Epithelial cell of proximal tubule (primary cell): ENCODE measurements at regions not wholly inside any gene's neighbourhood (a gene's known extent, or its start where the extent isn't known, plus 50 kb on each side); places are given as distances from the start of the nearest gene placed in this dataset.

Experiments
- DNase-seq: peaks from one replicate; pipeline ENCODE4 v3.0.0-alpha.2; 2011; ENCODE audit warnings: low read depth
- H3K4me3 ChIP-seq: 2 replicates; pipeline ENCODE4 v1.5.1; 2011; ENCODE audit warnings: low read depth, mild to moderate bottlenecking, low read length
- TF ChIP-seq, protein P1 (sequence below): conservative IDR thresholded peaks from 2 replicates; pipeline ENCODE4 v1.5.1; 2012; ENCODE audit warnings: low read depth, mild to moderate bottlenecking, low read length

DNA sequence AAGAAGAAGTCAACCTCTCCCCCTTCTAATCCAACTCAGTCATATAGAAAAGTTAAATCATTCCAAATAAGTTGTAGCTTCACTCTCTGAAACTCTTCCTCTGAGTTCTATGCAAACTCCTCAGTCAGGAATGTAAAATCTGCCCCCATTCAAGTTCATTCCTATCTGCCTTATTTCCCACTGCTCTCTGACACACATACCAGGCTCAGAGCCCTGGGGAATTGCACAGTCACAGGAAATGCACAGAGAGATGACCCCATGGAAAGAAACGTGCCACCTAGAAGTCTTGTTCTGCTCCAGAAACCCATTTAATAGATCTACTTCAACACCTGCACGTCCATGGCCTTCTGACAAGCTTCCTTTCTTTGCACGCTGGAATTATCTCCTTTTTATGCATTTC, 236.0 kb upstream of the VCX3A start:
- H3K4me3 ChIP-seq = no peak overlapping the region
- TF ChIP-seq, protein P1, sequence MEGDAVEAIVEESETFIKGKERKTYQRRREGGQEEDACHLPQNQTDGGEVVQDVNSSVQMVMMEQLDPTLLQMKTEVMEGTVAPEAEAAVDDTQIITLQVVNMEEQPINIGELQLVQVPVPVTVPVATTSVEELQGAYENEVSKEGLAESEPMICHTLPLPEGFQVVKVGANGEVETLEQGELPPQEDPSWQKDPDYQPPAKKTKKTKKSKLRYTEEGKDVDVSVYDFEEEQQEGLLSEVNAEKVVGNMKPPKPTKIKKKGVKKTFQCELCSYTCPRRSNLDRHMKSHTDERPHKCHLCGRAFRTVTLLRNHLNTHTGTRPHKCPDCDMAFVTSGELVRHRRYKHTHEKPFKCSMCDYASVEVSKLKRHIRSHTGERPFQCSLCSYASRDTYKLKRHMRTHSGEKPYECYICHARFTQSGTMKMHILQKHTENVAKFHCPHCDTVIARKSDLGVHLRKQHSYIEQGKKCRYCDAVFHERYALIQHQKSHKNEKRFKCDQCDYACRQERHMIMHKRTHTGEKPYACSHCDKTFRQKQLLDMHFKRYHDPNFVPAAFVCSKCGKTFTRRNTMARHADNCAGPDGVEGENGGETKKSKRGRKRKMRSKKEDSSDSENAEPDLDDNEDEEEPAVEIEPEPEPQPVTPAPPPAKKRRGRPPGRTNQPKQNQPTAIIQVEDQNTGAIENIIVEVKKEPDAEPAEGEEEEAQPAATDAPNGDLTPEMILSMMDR = no peak

DNA sequence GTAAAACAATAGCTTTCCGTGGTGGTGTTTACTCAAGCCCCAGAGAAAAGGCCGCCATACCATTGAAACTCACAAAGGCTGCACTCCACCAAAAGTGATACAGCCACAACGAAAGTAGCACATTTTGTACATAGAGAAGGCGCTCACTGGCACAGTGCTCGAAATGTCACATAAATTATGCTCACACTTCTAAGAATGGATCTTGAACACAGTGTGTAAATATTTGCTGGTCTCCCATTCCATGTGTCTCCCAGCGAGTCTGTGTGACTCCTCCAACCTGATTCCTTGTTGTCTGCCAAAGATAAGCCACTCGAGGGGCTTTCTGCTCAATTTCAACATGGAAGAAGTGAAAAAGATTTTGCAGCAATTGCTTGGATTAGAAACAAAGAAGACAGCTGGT, 234.0 kb upstream of the VCX3A start:
- TF ChIP-seq, protein P1 = no peak
- DNase-seq = no peak
- no peak overlapping the region for H3K4me3 ChIP-seq

More for the DNA sequence above, 236.0 kb upstream of the VCX3A start:
- DNase-seq = no peak

DNA sequence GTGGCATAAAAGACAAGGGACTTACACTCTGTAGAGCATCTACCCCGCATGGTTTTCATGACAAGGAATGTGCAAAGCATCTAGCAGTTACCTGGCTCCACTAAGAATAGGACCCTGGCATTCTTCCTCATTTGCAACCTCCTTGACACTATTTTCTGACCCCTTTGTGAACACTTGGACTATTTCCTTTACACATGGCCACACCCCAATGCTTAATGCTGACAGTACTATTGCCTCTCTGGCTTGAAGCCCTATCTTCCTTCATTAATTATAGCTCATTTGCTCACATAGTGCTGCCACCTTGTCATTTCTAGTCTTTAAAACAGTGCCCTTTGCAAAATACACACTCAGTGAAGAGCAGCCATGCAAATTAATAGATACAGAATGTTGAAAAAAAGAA, 226.3 kb upstream of the VCX3A start:
- no peak for DNase-seq
- no peak overlapping the region for H3K4me3 ChIP-seq
- TF ChIP-seq, protein P1 = no peak

DNA sequence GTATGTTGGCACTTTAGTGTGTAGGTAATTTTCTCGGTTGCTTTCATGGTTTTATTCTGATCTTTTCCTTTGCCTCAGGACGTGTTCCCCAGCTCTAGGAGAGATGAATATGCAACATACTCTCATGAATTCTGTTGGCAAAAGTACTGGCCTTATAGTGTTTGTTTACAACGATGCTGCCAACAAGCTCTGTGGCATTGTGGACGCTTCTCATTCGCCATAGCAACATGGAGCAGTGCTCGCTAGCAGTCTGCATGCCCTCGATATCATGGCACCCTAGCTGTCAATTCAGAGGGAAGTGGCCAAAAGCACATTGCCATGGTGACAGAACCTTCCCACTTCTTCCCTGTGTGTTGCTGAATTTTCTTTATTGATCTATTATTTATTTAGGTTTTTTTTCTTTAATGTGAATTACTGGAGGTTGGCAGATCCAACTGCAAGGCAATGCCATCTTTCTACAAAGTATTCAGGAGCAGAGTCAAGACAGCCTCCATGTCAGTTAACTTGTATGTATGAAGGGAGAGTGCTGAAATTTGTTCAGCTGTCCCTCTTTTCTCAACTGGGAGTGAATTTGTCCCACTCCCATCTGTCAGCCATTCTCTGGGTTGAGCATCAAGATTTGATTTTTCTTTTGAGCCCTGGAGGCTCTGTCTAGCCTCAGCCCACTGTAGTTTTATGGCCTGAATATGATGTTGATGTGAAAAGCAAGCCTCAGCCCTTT, 224.9 kb upstream of the VCX3A start:
- DNase-seq = no peak
- TF ChIP-seq, protein P1 = no peak
- H3K4me3 ChIP-seq = no peak overlapping the region

DNA sequence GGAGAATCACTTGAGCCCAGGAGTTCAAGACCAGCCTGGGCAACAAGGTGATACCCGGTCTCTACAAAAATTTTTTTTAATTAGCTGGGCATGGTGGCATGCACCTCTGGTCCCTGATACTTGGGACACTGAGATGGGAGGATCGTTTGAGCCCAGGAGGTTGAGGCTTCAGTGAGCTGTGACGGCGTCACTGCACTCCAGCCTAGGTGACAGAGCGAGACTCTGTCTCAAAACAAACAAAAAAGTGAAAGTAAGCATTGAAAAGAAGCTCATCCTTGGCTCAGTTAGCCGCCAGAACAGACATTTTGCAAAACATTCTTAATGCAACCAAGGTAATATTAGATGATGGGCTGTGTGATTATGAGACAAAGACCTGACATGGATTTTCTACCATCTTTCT, 223.3 kb upstream of the VCX3A start:
- DNase-seq = no peak
- no peak overlapping the region for H3K4me3 ChIP-seq
- TF ChIP-seq, protein P1 = no peak

DNA sequence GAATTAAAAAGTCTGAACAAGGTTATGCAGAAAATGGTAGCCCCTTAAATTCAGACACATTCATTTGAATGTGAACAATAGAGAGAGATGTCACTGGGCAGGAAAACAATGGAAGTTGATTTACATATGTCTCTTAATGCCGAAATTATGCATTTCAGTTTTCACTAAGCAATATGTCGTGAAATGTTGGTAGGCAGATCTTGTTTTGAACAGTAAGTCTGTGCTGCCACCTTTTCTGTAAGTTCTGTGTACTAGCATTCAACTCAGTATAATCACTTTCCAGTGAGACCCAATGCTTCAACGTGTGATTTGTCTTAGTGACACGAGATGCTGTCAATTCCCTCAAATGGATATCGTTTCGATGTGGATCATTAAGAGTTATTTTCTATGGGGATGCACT, 222.7 kb upstream of the VCX3A start:
- no peak overlapping the region for H3K4me3 ChIP-seq
- TF ChIP-seq, protein P1 = no peak
- no peak for DNase-seq

DNA sequence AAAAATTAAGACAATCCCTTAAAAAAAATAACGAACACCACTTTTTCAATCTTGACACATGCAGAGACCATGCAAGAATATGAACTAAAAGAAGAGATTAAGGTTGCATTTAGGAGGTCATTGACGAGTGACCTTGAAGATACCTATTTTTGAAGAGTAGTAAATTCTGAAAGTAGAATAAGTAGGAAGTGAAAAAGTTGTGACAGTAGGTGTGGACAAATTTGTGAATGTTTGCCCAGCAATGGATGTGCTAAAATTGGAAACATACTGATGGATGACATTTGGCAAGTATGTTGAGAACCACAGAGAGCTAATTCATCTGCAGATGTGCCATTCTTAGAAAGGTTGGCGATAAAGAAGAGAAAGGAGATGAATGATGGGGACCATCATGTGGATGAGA, 213.7 kb upstream of the VCX3A start:
- TF ChIP-seq, protein P1 = no peak

More for the DNA sequence above, 213.7 kb upstream of the VCX3A start:
- H3K4me3 ChIP-seq = no peak overlapping the region
- no peak for DNase-seq
